ENCODE measurements at regions not wholly inside any gene's neighbourhood (a gene's known extent, or its start where the extent isn't known, plus 50 kb on each side); places are given as distances from the start of the nearest gene placed in this dataset.

DNA sequence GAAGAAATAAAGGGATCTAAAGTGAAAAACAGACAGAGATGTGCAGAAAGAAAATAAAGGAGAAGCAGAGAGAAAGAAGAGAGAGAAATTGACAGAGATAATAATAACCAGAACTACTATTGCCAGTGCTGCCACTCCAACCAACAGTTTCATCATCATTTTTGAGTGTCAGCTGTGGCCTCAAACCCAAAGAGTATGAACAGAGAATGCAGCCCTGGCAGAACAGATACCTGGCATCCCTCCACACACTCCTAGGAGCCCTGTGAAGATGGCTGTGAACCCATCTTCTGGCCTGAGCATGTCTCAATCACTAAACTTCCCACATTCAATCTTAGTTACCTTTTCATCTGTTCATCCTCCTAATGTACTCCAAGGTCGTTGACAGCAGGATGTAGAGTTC, 385.8 kb upstream of the NFIA start:
- Histone ChIP-seq H3K4me3 (replicated peaks in 1 of 3; ENCODE audit: low read depth in 2 of 3, low read length in 3 of 3) (no peak overlapping the region), H3K79me2 (ENCODE audit: insufficient read depth, low read length) (no peaks in the 10 kb centered on the region), H3K36me3 (replicated peaks in 1 of 2; ENCODE audit: control insufficient read depth in 1 of 2, insufficient read depth in 2 of 2, low read length in 2 of 2) (no peaks in the 10 kb centered on the region), H3K27me3 (ENCODE audit: control insufficient read depth in 2 of 2, insufficient read depth in 2 of 2, low read length in 2 of 2) (no peaks in the 10 kb centered on the region), H4K20me1 (ENCODE audit: insufficient read depth, low read length) (no peaks in the 10 kb centered on the region), H3K4me2 (replicated peaks; ENCODE audit: extremely low read depth, low read length, poor library complexity, severe bottlenecking) (no peak overlapping the region), H3K9ac (ENCODE audit: insufficient read depth, low read length, poor library complexity, severe bottlenecking) (no peak overlapping the region), H3K27ac (ENCODE audit: low read depth in 1 of 2, low read length in 2 of 2) (no peak overlapping the region), H2AFZ (ENCODE audit: insufficient read depth, low read depth, low read length, poor library complexity, severe bottlenecking) (no peak overlapping the region), H3K9me3 (replicated peaks in 1 of 2; ENCODE audit: control insufficient read depth in 1 of 2, insufficient read depth in 1 of 2, low read length in 2 of 2) (peaks cover 4 to 6% of the 10 kb centered on the region in 2 donors), H3K4me1 (ENCODE audit: control insufficient read depth in 1 of 2, insufficient read depth in 2 of 2, low read length in 2 of 2) (no peaks in the 10 kb centered on the region)
- Mint-ChIP-seq H3K4me3 (no peak overlapping the region), H3K36me3 (no peaks in the 10 kb centered on the region), H3K27ac (no peak overlapping the region), H3K4me1 (no peaks in the 10 kb centered on the region), H3K27me3 (ENCODE audit: low read depth in 3 of 3) (peaks cover 0 to 1% (median 0%) of the 10 kb centered on the region in 3 donors), H3K9me3 (peaks cover 0 to 12% (median 3%) of the 10 kb centered on the region in 7 donors)
- no CpG with 5 or more reads among the region's 1 CpG for WGBS (ENCODE audit: insufficient coverage)
- intact Hi-C loops (cut with micrococcal nuclease) = no loop called here
- TF ChIP-seq, protein P1, sequence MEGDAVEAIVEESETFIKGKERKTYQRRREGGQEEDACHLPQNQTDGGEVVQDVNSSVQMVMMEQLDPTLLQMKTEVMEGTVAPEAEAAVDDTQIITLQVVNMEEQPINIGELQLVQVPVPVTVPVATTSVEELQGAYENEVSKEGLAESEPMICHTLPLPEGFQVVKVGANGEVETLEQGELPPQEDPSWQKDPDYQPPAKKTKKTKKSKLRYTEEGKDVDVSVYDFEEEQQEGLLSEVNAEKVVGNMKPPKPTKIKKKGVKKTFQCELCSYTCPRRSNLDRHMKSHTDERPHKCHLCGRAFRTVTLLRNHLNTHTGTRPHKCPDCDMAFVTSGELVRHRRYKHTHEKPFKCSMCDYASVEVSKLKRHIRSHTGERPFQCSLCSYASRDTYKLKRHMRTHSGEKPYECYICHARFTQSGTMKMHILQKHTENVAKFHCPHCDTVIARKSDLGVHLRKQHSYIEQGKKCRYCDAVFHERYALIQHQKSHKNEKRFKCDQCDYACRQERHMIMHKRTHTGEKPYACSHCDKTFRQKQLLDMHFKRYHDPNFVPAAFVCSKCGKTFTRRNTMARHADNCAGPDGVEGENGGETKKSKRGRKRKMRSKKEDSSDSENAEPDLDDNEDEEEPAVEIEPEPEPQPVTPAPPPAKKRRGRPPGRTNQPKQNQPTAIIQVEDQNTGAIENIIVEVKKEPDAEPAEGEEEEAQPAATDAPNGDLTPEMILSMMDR (IDR thresholded peaks at IDR 0.05) = no peak
- DNase-seq = no peak

DNA sequence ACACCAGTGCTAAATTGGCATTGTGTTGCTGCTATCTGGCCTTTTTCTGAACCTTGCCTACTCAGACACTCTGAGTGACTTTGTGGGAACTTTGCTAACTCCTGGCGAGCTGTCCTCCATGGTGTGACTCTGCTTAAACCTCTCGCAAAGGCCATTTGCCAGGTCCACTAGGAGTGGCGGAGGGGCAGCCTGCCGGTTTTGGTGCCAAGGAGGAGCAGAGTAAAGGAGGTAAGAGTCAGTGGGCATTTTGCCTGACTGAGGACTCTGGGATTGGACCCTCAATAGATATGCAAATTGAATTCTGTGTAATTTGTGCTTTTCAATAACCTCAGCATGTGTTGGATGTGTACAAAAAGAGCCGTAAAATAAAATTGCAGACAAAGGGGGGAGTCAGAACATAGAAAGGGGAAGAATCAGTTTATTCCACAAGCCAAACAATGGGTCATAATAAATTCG, 386.6 kb upstream of the NFIA start:
- Mint-ChIP-seq H3K36me3 (no peaks in the 10 kb centered on the region), H3K4me1 (no peaks in the 10 kb centered on the region), H3K4me3 (no peak overlapping the region), H3K9me3 (peaks cover 0 to 9% (median 5%) of the 10 kb centered on the region in 7 donors), H3K27me3 (ENCODE audit: low read depth in 3 of 3) (peaks cover 0 to 1% (median 0%) of the 10 kb centered on the region in 3 donors), H3K27ac (no peak overlapping the region)
- Histone ChIP-seq H3K36me3 (replicated peaks in 1 of 2; ENCODE audit: control insufficient read depth in 1 of 2, insufficient read depth in 2 of 2, low read length in 2 of 2) (no peaks in the 10 kb centered on the region), H3K4me2 (replicated peaks; ENCODE audit: extremely low read depth, low read length, poor library complexity, severe bottlenecking) (no peak overlapping the region), H2AFZ (ENCODE audit: insufficient read depth, low read depth, low read length, poor library complexity, severe bottlenecking) (no peak overlapping the region), H3K9ac (ENCODE audit: insufficient read depth, low read length, poor library complexity, severe bottlenecking) (no peak overlapping the region), H3K27me3 (ENCODE audit: control insufficient read depth in 2 of 2, insufficient read depth in 2 of 2, low read length in 2 of 2) (no peaks in the 10 kb centered on the region), H3K9me3 (replicated peaks in 1 of 2; ENCODE audit: control insufficient read depth in 1 of 2, insufficient read depth in 1 of 2, low read length in 2 of 2) (peaks cover 4 to 6% of the 10 kb centered on the region in 2 donors), H3K79me2 (ENCODE audit: insufficient read depth, low read length) (no peaks in the 10 kb centered on the region), H4K20me1 (ENCODE audit: insufficient read depth, low read length) (no peaks in the 10 kb centered on the region), H3K4me3 (replicated peaks in 1 of 3; ENCODE audit: low read depth in 2 of 3, low read length in 3 of 3) (no peak overlapping the region), H3K27ac (ENCODE audit: low read depth in 1 of 2, low read length in 2 of 2) (no peak overlapping the region), H3K4me1 (ENCODE audit: control insufficient read depth in 1 of 2, insufficient read depth in 2 of 2, low read length in 2 of 2) (no peaks in the 10 kb centered on the region)
- intact Hi-C loops (cut with micrococcal nuclease) = no loop called here
- DNase-seq = no peak
- WGBS (ENCODE audit: insufficient coverage) = 95% methylated on average over 5 of the region's 6 CpGs
- TF ChIP-seq, protein P1 (IDR thresholded peaks at IDR 0.05) = no peak
